ENCODE measurements at regions not wholly inside any gene's neighbourhood (a gene's known extent, or its start where the extent isn't known, plus 50 kb on each side); places are given as distances from the start of the nearest gene placed in this dataset.
"Not testable (repeated sequence)": the region's sequence is repeated elsewhere in the genome, so short reads cannot be mapped to it uniquely, and the experiment has no call there.

GRCh38 chr15:44862866-44863265, 93.6 kb upstream of the TERB2 start:
- H3K36me3 Mint-ChIP-seq (ENCODE audit: low read depth); H3K4me1 Mint-ChIP-seq (ENCODE audit: low read depth); H3K4me3 Mint-ChIP-seq; H3K9me3 Mint-ChIP-seq; H3K27ac Mint-ChIP-seq; H3K27me3 Mint-ChIP-seq: not testable (repeated sequence)

GRCh38 chr15:44868100-44868499, 88.4 kb upstream of the TERB2 start:
- H3K27me3 Mint-ChIP-seq = peaks cover 16% of the 10 kb centered on the region
- H3K36me3 Mint-ChIP-seq (ENCODE audit: low read depth); H3K9me3 Mint-ChIP-seq; H3K4me3 Mint-ChIP-seq; H3K27ac Mint-ChIP-seq; H3K4me1 Mint-ChIP-seq (ENCODE audit: low read depth): not testable (repeated sequence)

GRCh38 chr15:44870125-44870524, 86.4 kb upstream of the TERB2 start:
- not testable (repeated sequence) for H3K27ac Mint-ChIP-seq

GRCh38 chr15:44873103-44873502, 83.4 kb upstream of the TERB2 start:
- H3K4me3 Mint-ChIP-seq = no peak overlapping the region
- no peak overlapping the region for H3K27ac Mint-ChIP-seq

More at GRCh38 chr15:44870125-44870524, 86.4 kb upstream of the TERB2 start:
- Mint-ChIP-seq H3K27me3 (peaks cover 16% of the 10 kb centered on the region), H3K9me3 (peaks cover 24% of the 10 kb centered on the region)
- not testable (repeated sequence) for H3K36me3 Mint-ChIP-seq (ENCODE audit: low read depth); H3K4me3 Mint-ChIP-seq; H3K4me1 Mint-ChIP-seq (ENCODE audit: low read depth)

GRCh38 chr15:44879066-44879465, 77.4 kb upstream of the TERB2 start:
- no peak overlapping the region for H3K4me3 Mint-ChIP-seq
- H3K9me3 Mint-ChIP-seq = peaks cover 32% of the 10 kb centered on the region
- peaks cover 14% of the 10 kb centered on the region for H3K27me3 Mint-ChIP-seq
- H3K4me1 Mint-ChIP-seq (ENCODE audit: low read depth) = peaks cover 31% of the 10 kb centered on the region
- peaks cover 9% of the 10 kb centered on the region for H3K36me3 Mint-ChIP-seq (ENCODE audit: low read depth)
- H3K27ac Mint-ChIP-seq = no peak overlapping the region

More at GRCh38 chr15:44873103-44873502, 83.4 kb upstream of the TERB2 start:
- H3K9me3 Mint-ChIP-seq = peaks cover 26% of the 10 kb centered on the region
- H3K36me3 Mint-ChIP-seq (ENCODE audit: low read depth) = peaks cover 11% of the 10 kb centered on the region
- H3K27me3 Mint-ChIP-seq = peaks cover 12% of the 10 kb centered on the region
- H3K4me1 Mint-ChIP-seq (ENCODE audit: low read depth) = no peaks in the 10 kb centered on the region

- Mint-ChIP-seq H3K27ac (peak overlapping the region; percentile 88), H3K36me3 (ENCODE audit: low read depth) (peaks cover 5% of the 10 kb centered on the region), H3K27me3 (peaks cover 9% of the 10 kb centered on the region), H3K4me3 (peak overlapping the region; percentile 60), H3K9me3 (peaks cover 14% of the 10 kb centered on the region), H3K4me1 (ENCODE audit: low read depth) (peaks cover 35% of the 10 kb centered on the region)
These were observed 74.0 kb upstream of the TERB2 start for GRCh38 chr15:44882499-44882968.

GRCh38 chr15:44883199-44883877, 73.1 kb upstream of the TERB2 start:
- peaks cover 35% of the 10 kb centered on the region for H3K4me1 Mint-ChIP-seq (ENCODE audit: low read depth)
- peaks cover 10% of the 10 kb centered on the region for H3K9me3 Mint-ChIP-seq
- H3K4me3 Mint-ChIP-seq = peak overlapping the region; percentile 32
- peaks cover 9% of the 10 kb centered on the region for H3K27me3 Mint-ChIP-seq
- H3K36me3 Mint-ChIP-seq (ENCODE audit: low read depth) = no peaks in the 10 kb centered on the region
- H3K27ac Mint-ChIP-seq = peak overlapping the region; percentile 88

GRCh38 chr15:44898890-44899651, 57.4 kb upstream of the TERB2 start:
- not testable (repeated sequence) for H3K4me3 Mint-ChIP-seq, H3K9me3 Mint-ChIP-seq

GRCh38 chr15:44899775-44900174, 56.7 kb upstream of the TERB2 start:
- H3K4me1 Mint-ChIP-seq (ENCODE audit: low read depth) = peaks cover 21% of the 10 kb centered on the region
- not testable (repeated sequence) for H3K27me3 Mint-ChIP-seq; H3K4me3 Mint-ChIP-seq; H3K36me3 Mint-ChIP-seq (ENCODE audit: low read depth); H3K27ac Mint-ChIP-seq; H3K9me3 Mint-ChIP-seq

More at GRCh38 chr15:44898890-44899651, 57.4 kb upstream of the TERB2 start:
- Mint-ChIP-seq H3K4me1 (ENCODE audit: low read depth) (peaks cover 19% of the 10 kb centered on the region), H3K27ac (peak overlapping the region; percentile 67)
- not testable (repeated sequence) for H3K27me3 Mint-ChIP-seq; H3K36me3 Mint-ChIP-seq (ENCODE audit: low read depth)

GRCh38 chr15:44900796-44901195, 55.7 kb upstream of the TERB2 start:
- not testable (repeated sequence) for H3K4me3 Mint-ChIP-seq; H3K27ac Mint-ChIP-seq; H3K36me3 Mint-ChIP-seq (ENCODE audit: low read depth); H3K27me3 Mint-ChIP-seq; H3K9me3 Mint-ChIP-seq
- peaks cover 24% of the 10 kb centered on the region for H3K4me1 Mint-ChIP-seq (ENCODE audit: low read depth)

GRCh38 chr15:44903281-44903680, 53.2 kb upstream of the TERB2 start:
- Mint-ChIP-seq H3K27ac (peak overlapping the region; percentile 11), H3K4me1 (ENCODE audit: low read depth) (peaks cover 19% of the 10 kb centered on the region)
- not testable (repeated sequence) for H3K36me3 Mint-ChIP-seq (ENCODE audit: low read depth); H3K9me3 Mint-ChIP-seq; H3K4me3 Mint-ChIP-seq; H3K27me3 Mint-ChIP-seq

GRCh38 chr15:44904651-44905340, 51.7 kb upstream of the TERB2 start:
- H3K27me3 Mint-ChIP-seq; H3K36me3 Mint-ChIP-seq (ENCODE audit: low read depth); H3K4me3 Mint-ChIP-seq; H3K9me3 Mint-ChIP-seq; H3K4me1 Mint-ChIP-seq (ENCODE audit: low read depth); H3K27ac Mint-ChIP-seq: not testable (repeated sequence)
